Erythroblast (primary cell): ENCODE measurements at regions not wholly inside any gene's neighbourhood (a gene's known extent, or its start where the extent isn't known, plus 50 kb on each side); places are given as distances from the start of the nearest gene placed in this dataset.

ENCODE experiments used
- GATA1 ChIP-seq: IDR thresholded peaks from 2 replicates; pipeline ENCODE4 v1.6.1; 2011; ENCODE audit warnings: low read depth, mild to moderate bottlenecking, control low read depth, low read length, moderate library complexity
- POLR2A ChIP-seq: IDR thresholded peaks from 2 replicates; pipeline ENCODE4 v1.6.1; 2011; ENCODE audit warnings: mild to moderate bottlenecking, low read length

GRCh38 chr10:83539528-83540308 is 599.6 kb upstream of the GHITM start:
- TF ChIP-seq POLR2A (no peak), GATA1 (no peak)
